ENCODE measurements at regions not wholly inside any gene's neighbourhood (a gene's known extent, or its start where the extent isn't known, plus 50 kb on each side); places are given as distances from the start of the nearest gene placed in this dataset.
A peak's percentile ranks its signal among the peaks of the same experiment; 100 is the strongest.
"Not testable (repeated sequence)": the region's sequence is repeated elsewhere in the genome, so short reads cannot be mapped to it uniquely, and the experiment has no call there.

GRCh38 chr9:64813072-64813471 is 471.9 kb downstream of the FOXD4L5 start:
- H3K9me3 Mint-ChIP-seq; H3K36me3 Mint-ChIP-seq; ATAC-seq; H3K27ac Mint-ChIP-seq; H3K4me3 Mint-ChIP-seq; POLR2A ChIA-PET; DNase-seq (ENCODE audit: low spot score); H3K4me1 Mint-ChIP-seq; CTCF ChIA-PET: not testable (repeated sequence)
- peaks cover 27% of the 10 kb centered on the region for H3K27me3 Mint-ChIP-seq (ENCODE audit: low read depth)

GRCh38 chr9:64778667-64779066 is 506.3 kb downstream of the FOXD4L5 start:
- DNase-seq (ENCODE audit: low spot score); ATAC-seq; POLR2A ChIA-PET; H3K9me3 Mint-ChIP-seq; H3K36me3 Mint-ChIP-seq; H3K4me1 Mint-ChIP-seq; CTCF ChIA-PET; H3K27ac Mint-ChIP-seq; H3K4me3 Mint-ChIP-seq: not testable (repeated sequence)
- H3K27me3 Mint-ChIP-seq (ENCODE audit: low read depth): peaks cover 21% of the 10 kb centered on the region

- DNase-seq (ENCODE audit: low spot score); H3K27ac Mint-ChIP-seq; H3K4me1 Mint-ChIP-seq; POLR2A ChIA-PET; CTCF ChIA-PET; H3K36me3 Mint-ChIP-seq; ATAC-seq; H3K4me3 Mint-ChIP-seq; H3K9me3 Mint-ChIP-seq: not testable (repeated sequence)
- peaks cover 24% of the 10 kb centered on the region for H3K27me3 Mint-ChIP-seq (ENCODE audit: low read depth)
Measured at GRCh38 chr9:64776269-64776668, 508.7 kb downstream of the FOXD4L5 start.

DNA sequence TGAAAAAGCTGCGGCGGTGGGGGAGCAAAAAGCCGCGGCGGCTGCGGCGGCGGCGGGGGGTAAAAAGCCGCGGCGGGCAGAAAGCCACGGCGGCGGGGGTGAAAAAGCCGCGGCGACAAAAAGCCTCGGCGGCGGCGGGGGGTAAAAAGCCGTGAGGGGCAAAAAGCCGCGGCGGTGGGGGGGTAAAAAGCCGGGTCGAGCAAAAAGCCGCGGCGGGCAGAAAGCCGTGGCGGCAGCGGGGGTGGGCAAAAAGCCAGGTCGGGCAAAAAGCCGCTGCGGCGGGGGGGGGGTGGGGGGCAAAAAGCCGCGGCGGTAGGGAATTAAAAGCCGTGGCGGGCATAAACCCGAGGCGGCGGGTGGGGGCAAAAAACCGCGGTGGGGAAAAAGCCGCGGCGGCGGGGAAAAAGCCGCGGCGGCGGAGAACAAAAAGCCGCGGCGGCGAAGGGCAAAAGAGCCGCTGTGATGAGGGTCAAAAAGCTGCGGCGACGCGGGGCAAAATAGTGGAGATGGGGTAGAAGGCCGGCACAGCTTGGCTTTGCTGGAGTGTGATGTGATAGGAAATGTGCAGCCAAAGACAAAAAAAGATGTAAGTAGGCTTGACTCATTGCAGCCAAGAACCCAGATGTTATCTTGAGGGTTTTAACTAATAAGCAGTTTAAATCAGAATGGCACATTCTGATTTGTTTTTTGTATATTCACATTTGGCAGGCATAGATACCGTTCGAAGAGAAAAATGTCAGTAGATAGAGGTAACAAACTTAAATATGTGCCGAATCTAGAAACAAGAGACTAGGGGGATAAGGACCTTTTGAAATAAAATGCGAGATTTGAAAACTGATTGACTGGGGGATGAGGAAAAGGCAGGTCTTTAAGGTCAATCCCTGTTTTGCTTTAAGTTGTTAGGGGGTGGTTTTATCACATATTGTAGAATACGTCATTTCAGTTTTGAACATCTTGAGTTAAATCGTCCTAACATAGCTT is 509.9 kb downstream of the FOXD4L5 start:
- POLR2A ChIA-PET: not testable (repeated sequence)

DNA sequence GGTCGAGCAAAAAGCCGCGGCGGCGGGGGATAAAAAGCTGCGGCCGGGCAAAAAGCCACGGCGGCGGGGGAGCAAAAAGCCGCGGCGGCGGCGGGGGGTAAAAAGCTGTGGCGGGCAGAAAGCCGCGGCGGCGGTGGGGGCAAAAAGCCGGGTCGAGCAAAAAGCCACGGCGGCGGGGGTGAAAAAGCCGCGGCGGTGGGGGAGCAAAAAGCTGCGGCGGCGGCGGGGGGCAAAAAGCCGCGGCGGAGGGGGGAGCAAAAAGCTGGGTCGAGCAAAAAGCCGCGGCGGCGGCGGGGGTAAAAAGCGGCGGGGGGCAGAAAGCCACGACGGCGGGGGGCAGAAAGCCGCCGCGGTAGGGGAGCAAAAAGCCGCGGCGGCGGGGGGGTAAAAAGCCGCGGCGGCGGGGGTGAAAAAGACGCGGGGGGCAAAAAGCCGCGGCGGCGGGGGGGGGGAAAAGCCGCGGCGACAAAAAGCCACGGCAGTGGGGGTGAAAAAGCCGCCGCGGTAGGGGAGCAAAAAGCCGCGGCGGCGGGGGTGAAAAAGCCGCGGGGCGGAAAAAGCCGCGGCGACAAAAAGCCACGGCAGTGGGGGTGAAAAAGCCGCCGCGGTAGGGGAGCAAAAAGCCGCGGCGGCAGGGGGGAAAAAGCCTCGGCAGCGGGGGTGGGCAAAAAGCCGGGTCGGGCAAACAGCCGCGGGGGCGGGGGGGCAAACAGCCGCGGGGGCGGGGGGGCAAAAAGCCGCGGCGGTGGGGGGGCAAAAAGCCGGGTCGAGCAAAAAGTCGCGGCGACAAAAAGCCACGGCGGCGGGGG is 510.8 kb downstream of the FOXD4L5 start:
- H3K9me3 Mint-ChIP-seq; ATAC-seq; H3K4me3 Mint-ChIP-seq; H3K36me3 Mint-ChIP-seq; DNase-seq (ENCODE audit: low spot score); H3K27ac Mint-ChIP-seq; POLR2A ChIA-PET; H3K4me1 Mint-ChIP-seq; CTCF ChIA-PET: not testable (repeated sequence)
- peaks cover 24% of the 10 kb centered on the region for H3K27me3 Mint-ChIP-seq (ENCODE audit: low read depth)

More for the DNA sequence above, 509.9 kb downstream of the FOXD4L5 start:
- peaks cover 24% of the 10 kb centered on the region for H3K27me3 Mint-ChIP-seq (ENCODE audit: low read depth)
- H3K4me3 Mint-ChIP-seq: 0 out of 2 replicates have a peak overlapping the region, but pooled peaks have one; percentile 33
- DNase-seq (ENCODE audit: low spot score): peak; percentile 10
- H3K36me3 Mint-ChIP-seq, CTCF ChIA-PET, H3K27ac Mint-ChIP-seq, H3K4me1 Mint-ChIP-seq, ATAC-seq, H3K9me3 Mint-ChIP-seq: not testable (repeated sequence)

GRCh38 chr9:64773491-64773931 is 511.5 kb downstream of the FOXD4L5 start:
- Mint-ChIP-seq H3K9me3 (no peaks in the 10 kb centered on the region), H3K4me3 (no peak overlapping the region), H3K36me3 (no peaks in the 10 kb centered on the region), H3K4me1 (no peaks in the 10 kb centered on the region), H3K27ac (no peak overlapping the region), H3K27me3 (ENCODE audit: low read depth) (peaks cover 24% of the 10 kb centered on the region)
- no peak for DNase-seq (ENCODE audit: low spot score)
- no peak for ATAC-seq
- ChIA-PET POLR2A (no interaction called here), CTCF (no interaction called here)
- TF ChIP-seq ZNF317 (CRISPR knock-in tag; IDR thresholded peaks at IDR 0.05; ENCODE audit: borderline replicate concordance, low read depth) (no peak), ZNF121 (CRISPR knock-in tag; IDR thresholded peaks at IDR 0.05) (no peak), GTF2I (CRISPR knock-in tag; conservative IDR thresholded peaks at IDR 0.05) (no peak), EMX1 (CRISPR knock-in tag; IDR thresholded peaks at IDR 0.05) (no peak), PRRX2 (CRISPR knock-in tag; IDR thresholded peaks at IDR 0.05) (no peak)
- TF ChIP-seq, protein P1, sequence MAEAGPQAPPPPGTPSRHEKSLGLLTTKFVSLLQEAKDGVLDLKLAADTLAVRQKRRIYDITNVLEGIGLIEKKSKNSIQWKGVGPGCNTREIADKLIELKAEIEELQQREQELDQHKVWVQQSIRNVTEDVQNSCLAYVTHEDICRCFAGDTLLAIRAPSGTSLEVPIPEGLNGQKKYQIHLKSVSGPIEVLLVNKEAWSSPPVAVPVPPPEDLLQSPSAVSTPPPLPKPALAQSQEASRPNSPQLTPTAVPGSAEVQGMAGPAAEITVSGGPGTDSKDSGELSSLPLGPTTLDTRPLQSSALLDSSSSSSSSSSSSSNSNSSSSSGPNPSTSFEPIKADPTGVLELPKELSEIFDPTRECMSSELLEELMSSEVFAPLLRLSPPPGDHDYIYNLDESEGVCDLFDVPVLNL (CRISPR knock-in tag; IDR thresholded peaks at IDR 0.05; ENCODE audit: borderline replicate concordance, low read depth): no peak
- TF ChIP-seq, protein P2, sequence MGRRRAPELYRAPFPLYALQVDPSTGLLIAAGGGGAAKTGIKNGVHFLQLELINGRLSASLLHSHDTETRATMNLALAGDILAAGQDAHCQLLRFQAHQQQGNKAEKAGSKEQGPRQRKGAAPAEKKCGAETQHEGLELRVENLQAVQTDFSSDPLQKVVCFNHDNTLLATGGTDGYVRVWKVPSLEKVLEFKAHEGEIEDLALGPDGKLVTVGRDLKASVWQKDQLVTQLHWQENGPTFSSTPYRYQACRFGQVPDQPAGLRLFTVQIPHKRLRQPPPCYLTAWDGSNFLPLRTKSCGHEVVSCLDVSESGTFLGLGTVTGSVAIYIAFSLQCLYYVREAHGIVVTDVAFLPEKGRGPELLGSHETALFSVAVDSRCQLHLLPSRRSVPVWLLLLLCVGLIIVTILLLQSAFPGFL (CRISPR knock-in tag; IDR thresholded peaks at IDR 0.05; ENCODE audit: borderline replicate concordance): no peak
- TF ChIP-seq, protein P3, sequence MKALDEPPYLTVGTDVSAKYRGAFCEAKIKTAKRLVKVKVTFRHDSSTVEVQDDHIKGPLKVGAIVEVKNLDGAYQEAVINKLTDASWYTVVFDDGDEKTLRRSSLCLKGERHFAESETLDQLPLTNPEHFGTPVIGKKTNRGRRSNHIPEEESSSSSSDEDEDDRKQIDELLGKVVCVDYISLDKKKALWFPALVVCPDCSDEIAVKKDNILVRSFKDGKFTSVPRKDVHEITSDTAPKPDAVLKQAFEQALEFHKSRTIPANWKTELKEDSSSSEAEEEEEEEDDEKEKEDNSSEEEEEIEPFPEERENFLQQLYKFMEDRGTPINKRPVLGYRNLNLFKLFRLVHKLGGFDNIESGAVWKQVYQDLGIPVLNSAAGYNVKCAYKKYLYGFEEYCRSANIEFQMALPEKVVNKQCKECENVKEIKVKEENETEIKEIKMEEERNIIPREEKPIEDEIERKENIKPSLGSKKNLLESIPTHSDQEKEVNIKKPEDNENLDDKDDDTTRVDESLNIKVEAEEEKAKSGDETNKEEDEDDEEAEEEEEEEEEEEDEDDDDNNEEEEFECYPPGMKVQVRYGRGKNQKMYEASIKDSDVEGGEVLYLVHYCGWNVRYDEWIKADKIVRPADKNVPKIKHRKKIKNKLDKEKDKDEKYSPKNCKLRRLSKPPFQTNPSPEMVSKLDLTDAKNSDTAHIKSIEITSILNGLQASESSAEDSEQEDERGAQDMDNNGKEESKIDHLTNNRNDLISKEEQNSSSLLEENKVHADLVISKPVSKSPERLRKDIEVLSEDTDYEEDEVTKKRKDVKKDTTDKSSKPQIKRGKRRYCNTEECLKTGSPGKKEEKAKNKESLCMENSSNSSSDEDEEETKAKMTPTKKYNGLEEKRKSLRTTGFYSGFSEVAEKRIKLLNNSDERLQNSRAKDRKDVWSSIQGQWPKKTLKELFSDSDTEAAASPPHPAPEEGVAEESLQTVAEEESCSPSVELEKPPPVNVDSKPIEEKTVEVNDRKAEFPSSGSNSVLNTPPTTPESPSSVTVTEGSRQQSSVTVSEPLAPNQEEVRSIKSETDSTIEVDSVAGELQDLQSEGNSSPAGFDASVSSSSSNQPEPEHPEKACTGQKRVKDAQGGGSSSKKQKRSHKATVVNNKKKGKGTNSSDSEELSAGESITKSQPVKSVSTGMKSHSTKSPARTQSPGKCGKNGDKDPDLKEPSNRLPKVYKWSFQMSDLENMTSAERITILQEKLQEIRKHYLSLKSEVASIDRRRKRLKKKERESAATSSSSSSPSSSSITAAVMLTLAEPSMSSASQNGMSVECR (CRISPR knock-in tag; IDR thresholded peaks at IDR 0.05; ENCODE audit: borderline replicate concordance): no peak
- TF ChIP-seq, protein P4, sequence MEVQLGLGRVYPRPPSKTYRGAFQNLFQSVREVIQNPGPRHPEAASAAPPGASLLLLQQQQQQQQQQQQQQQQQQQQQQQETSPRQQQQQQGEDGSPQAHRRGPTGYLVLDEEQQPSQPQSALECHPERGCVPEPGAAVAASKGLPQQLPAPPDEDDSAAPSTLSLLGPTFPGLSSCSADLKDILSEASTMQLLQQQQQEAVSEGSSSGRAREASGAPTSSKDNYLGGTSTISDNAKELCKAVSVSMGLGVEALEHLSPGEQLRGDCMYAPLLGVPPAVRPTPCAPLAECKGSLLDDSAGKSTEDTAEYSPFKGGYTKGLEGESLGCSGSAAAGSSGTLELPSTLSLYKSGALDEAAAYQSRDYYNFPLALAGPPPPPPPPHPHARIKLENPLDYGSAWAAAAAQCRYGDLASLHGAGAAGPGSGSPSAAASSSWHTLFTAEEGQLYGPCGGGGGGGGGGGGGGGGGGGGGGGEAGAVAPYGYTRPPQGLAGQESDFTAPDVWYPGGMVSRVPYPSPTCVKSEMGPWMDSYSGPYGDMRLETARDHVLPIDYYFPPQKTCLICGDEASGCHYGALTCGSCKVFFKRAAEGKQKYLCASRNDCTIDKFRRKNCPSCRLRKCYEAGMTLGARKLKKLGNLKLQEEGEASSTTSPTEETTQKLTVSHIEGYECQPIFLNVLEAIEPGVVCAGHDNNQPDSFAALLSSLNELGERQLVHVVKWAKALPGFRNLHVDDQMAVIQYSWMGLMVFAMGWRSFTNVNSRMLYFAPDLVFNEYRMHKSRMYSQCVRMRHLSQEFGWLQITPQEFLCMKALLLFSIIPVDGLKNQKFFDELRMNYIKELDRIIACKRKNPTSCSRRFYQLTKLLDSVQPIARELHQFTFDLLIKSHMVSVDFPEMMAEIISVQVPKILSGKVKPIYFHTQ (CRISPR knock-in tag; IDR thresholded peaks at IDR 0.05): no peak
